H9 (cell line): ENCODE measurements at regions not wholly inside any gene's neighbourhood (a gene's known extent, or its start where the extent isn't known, plus 50 kb on each side); places are given as distances from the start of the nearest gene placed in this dataset.

Experiments used
- DNase-seq: peaks from one replicate; pipeline ENCODE4 v3.0.0-alpha.2; 2017
- H2AFZ ChIP-seq: one replicate; pipeline ENCODE4 v1.6.1; 2013; ENCODE audit warnings: mild to moderate bottlenecking, low read length, control low read depth, moderate library complexity
- H2AK5ac ChIP-seq: 2 replicates; pipeline ENCODE4 v1.6.1; 2013; ENCODE audit warnings: low read length, control low read depth, mixed read lengths; ENCODE audit not compliant: insufficient read length
- H2BK120ac ChIP-seq: one replicate; pipeline ENCODE4 v1.6.1; 2013; ENCODE audit warnings: low read depth, mild to moderate bottlenecking, low read length, control low read depth, inconsistent platforms; ENCODE audit not compliant: poor library complexity, severe bottlenecking
- H2BK12ac ChIP-seq: 2 replicates; pipeline ENCODE4 v1.6.1; 2013; ENCODE audit warnings: low read length, control low read depth, mixed read lengths, low read depth; ENCODE audit not compliant: insufficient read length
- H2BK15ac ChIP-seq: 2 replicates; pipeline ENCODE4 v1.6.1; 2013; ENCODE audit warnings: low read depth, low read length, control low read depth
- H2BK20ac ChIP-seq: one replicate; pipeline ENCODE4 v1.6.1; 2013; ENCODE audit warnings: low read depth, mild to moderate bottlenecking, low read length, control low read depth, inconsistent platforms; ENCODE audit not compliant: poor library complexity, severe bottlenecking
- H2BK5ac ChIP-seq: 2 replicates; pipeline ENCODE4 v1.6.1; 2013; ENCODE audit warnings: low read length, control low read depth, mixed read lengths; ENCODE audit not compliant: insufficient read length
- H3K14ac ChIP-seq: 2 replicates; pipeline ENCODE4 v1.6.1; 2013; ENCODE audit warnings: low read length, control low read depth; ENCODE audit not compliant: insufficient read depth
- H3K18ac ChIP-seq: 2 replicates; pipeline ENCODE4 v1.6.1; 2013; ENCODE audit warnings: low read depth, mild to moderate bottlenecking, mixed read lengths, low read length, control low read depth; ENCODE audit not compliant: insufficient read length
- H3K23ac ChIP-seq: 2 replicates; pipeline ENCODE4 v1.6.1; 2013; ENCODE audit warnings: low read length, control low read depth, mixed read lengths, low read depth; ENCODE audit not compliant: insufficient read length
- H3K23me2 ChIP-seq: 2 replicates; pipeline ENCODE4 v1.6.1; 2013; ENCODE audit warnings: low read depth, mild to moderate bottlenecking, mixed read lengths, low read length, control low read depth; ENCODE audit not compliant: insufficient read length, poor library complexity, severe bottlenecking
- H3K27ac ChIP-seq: 2 replicates; pipeline ENCODE4 v1.5.1; 2013; ENCODE audit warnings: low read length, control low read depth, mixed read lengths, low read depth; ENCODE audit not compliant: insufficient read length
- H3K27me3 ChIP-seq: 2 replicates; pipeline ENCODE4 v1.6.1; 2013; ENCODE audit warnings: low read length, control low read depth, inconsistent platforms; ENCODE audit not compliant: insufficient read depth
- H3K4ac ChIP-seq: 2 replicates; pipeline ENCODE4 v1.6.1; 2013; ENCODE audit warnings: low read depth, mild to moderate bottlenecking, control low read depth, inconsistent platforms, low read length, moderate library complexity
- H3K4me1 ChIP-seq: 2 replicates; pipeline ENCODE4 v1.6.1; 2013; ENCODE audit warnings: low read length, control low read depth, inconsistent platforms; ENCODE audit not compliant: insufficient read depth
- H3K4me2 ChIP-seq: 2 replicates; pipeline ENCODE4 v1.6.1; 2013; ENCODE audit warnings: low read length, control low read depth, mixed read lengths; ENCODE audit not compliant: insufficient read length, insufficient read depth
- H3K56ac ChIP-seq: 2 replicates; pipeline ENCODE4 v1.6.1; 2013; ENCODE audit warnings: low read depth, mild to moderate bottlenecking, mixed read lengths, low read length, control low read depth; ENCODE audit not compliant: insufficient read length
- H3K79me1 ChIP-seq: 2 replicates; pipeline ENCODE4 v1.6.1; 2013; ENCODE audit warnings: low read depth, mild to moderate bottlenecking, moderate library complexity, low read length, control low read depth, inconsistent platforms; ENCODE audit not compliant: insufficient read depth, poor library complexity, severe bottlenecking
- H3K79me2 ChIP-seq: 2 replicates; pipeline ENCODE4 v1.6.1; 2013; ENCODE audit warnings: low read length, control low read depth, inconsistent platforms; ENCODE audit not compliant: insufficient read depth
- H3K9ac ChIP-seq: 2 replicates; pipeline ENCODE4 v1.6.1; 2013; ENCODE audit warnings: low read length, control low read depth, mixed read lengths; ENCODE audit not compliant: insufficient read length; ENCODE audit errors: extremely low read depth
- H3K9me3 ChIP-seq: one replicate; pipeline ENCODE4 v1.6.1; 2013; ENCODE audit warnings: low read depth, low read length, inconsistent platforms; ENCODE audit not compliant: control insufficient read depth
- H3T11ph ChIP-seq: one replicate; pipeline ENCODE4 v1.6.1; 2013; ENCODE audit warnings: mild to moderate bottlenecking, low read length, control low read depth, inconsistent platforms
- H4K20me1 ChIP-seq: one replicate; pipeline ENCODE4 v1.6.1; 2013; ENCODE audit not compliant: control insufficient read depth, insufficient read length, insufficient read depth
- H4K5ac ChIP-seq: 2 replicates; pipeline ENCODE4 v1.6.1; 2013; ENCODE audit warnings: low read depth, mild to moderate bottlenecking, mixed read lengths, low read length, control low read depth; ENCODE audit not compliant: insufficient read length
- H4K8ac ChIP-seq: replicated peaks from 2 replicates; pipeline ENCODE4 v1.6.1; 2013; ENCODE audit warnings: low read length, control low read depth, mixed read lengths, low read depth; ENCODE audit not compliant: insufficient read length
- H4K91ac ChIP-seq: 2 replicates; pipeline ENCODE4 v1.6.1; 2013; ENCODE audit warnings: low read depth, mild to moderate bottlenecking, moderate library complexity, mixed read lengths, low read length, control low read depth; ENCODE audit not compliant: insufficient read length
- H3K27ac Mint-ChIP-seq, 3 experiments: 2 replicates in 2 of 3; 3 replicates in 1 of 3; pipeline ENCODE4 v1.8.0; 2020 to 2021; ENCODE audit warnings: mixed read lengths in 3 of 3, mild to moderate bottlenecking in 1 of 3, moderate library complexity in 1 of 3
- H3K27me3 Mint-ChIP-seq: 2 replicates; pipeline ENCODE4 v1.8.0; 2021; ENCODE audit warnings: low read depth, mild to moderate bottlenecking, moderate library complexity, mixed read lengths
- H3K36me3 Mint-ChIP-seq, 3 experiments: 2 replicates in 2 of 3; 3 replicates in 1 of 3; pipeline ENCODE4 v1.8.0; 2020 to 2021; ENCODE audit warnings: low read depth in 3 of 3, mixed read lengths in 3 of 3; ENCODE audit not compliant: insufficient read depth in 1 of 3
- H3K4me1 Mint-ChIP-seq, 2 experiments: 2 replicates each; pipeline ENCODE4 v1.8.0; 2020; ENCODE audit warnings: mixed read lengths in 2 of 2
- H3K4me3 Mint-ChIP-seq, 2 experiments: 2 replicates in 1 of 2; 3 replicates in 1 of 2; pipeline ENCODE4 v1.8.0; 2020 to 2021; ENCODE audit warnings: mild to moderate bottlenecking in 2 of 2, mixed read lengths in 2 of 2, moderate library complexity in 1 of 2
- H3K9me3 Mint-ChIP-seq, 2 experiments: 2 replicates in 1 of 2; 3 replicates in 1 of 2; pipeline ENCODE4 v1.8.0; 2020; ENCODE audit warnings: mild to moderate bottlenecking in 2 of 2, mixed read lengths in 2 of 2, moderate library complexity in 1 of 2
- WGBS: extraction: QIAGEN DNeasy Blood & Tissue Kit; methylation state at CpG from one replicate; pipeline ENCODE4 v1.1.7; 2013; ENCODE audit warnings: missing lambda C conversion rate, low lambda C conversion rate, mixed read lengths; ENCODE audit not compliant: insufficient read length; ENCODE audit errors: extremely low coverage; 5-methylcytosine and 5-hydroxymethylcytosine counted together
- TF ChIP-seq, protein P1 (sequence below): fragments of 200-600 bp; sonication (generic); conservative IDR thresholded peaks from 3 replicates; pipeline ENCODE4 v1.8.0; 2021; ENCODE audit warnings: antibody characterized with exemption, mild to moderate bottlenecking

GRCh38 chrX:93428497-93428896 lies 244.9 kb downstream of the NAP1L3 start:
- no peaks in the 10 kb centered on the region for H3K79me1 ChIP-seq
- Mint-ChIP-seq H3K36me3 (peaks cover 0 to 10% (median 2%) of the 10 kb centered on the region in 3 experiments; a peak in 4 of 7 replicates), H3K4me3 (no peak overlapping the region), H3K4me1 (no peaks in the 10 kb centered on the region; a peak in 1 of 4 replicates), H3K9me3 (peaks cover 4 to 7% of the 10 kb centered on the region in 2 experiments; a peak in 4 of 5 replicates), H3K27ac (no peak overlapping the region), H3K27me3 (no peaks in the 10 kb centered on the region)
- H4K8ac ChIP-seq: no peak overlapping the region
- H2BK15ac ChIP-seq: no peak overlapping the region
- H3K18ac ChIP-seq: no peak overlapping the region
- H4K5ac ChIP-seq: no peak overlapping the region
- H3K27ac ChIP-seq: no peak overlapping the region
- no peak overlapping the region for H2AK5ac ChIP-seq
- no peak overlapping the region for H3K56ac ChIP-seq
- H3K4me1 ChIP-seq: no peaks in the 10 kb centered on the region
- WGBS: no CpG with 5 or more reads among the region's 3 CpGs
- H4K91ac ChIP-seq: no peak overlapping the region
- H3K9me3 ChIP-seq: no peaks in the 10 kb centered on the region
- no peaks in the 10 kb centered on the region for H3K27me3 ChIP-seq
- H3K23me2 ChIP-seq: no peaks in the 10 kb centered on the region
- H3K4me2 ChIP-seq: no peak overlapping the region
- H3T11ph ChIP-seq: no peak overlapping the region
- H2BK20ac ChIP-seq: no peak overlapping the region
- no peaks in the 10 kb centered on the region for H3K79me2 ChIP-seq
- H3K23ac ChIP-seq: no peak overlapping the region
- no peak overlapping the region for H3K9ac ChIP-seq
- no peak overlapping the region for H2BK5ac ChIP-seq
- no peak overlapping the region for H2BK120ac ChIP-seq
- no peak overlapping the region for H3K14ac ChIP-seq
- no peak overlapping the region for H3K4ac ChIP-seq
- no peak overlapping the region for H2BK12ac ChIP-seq
- H2AFZ ChIP-seq: no peak overlapping the region
- no peaks in the 10 kb centered on the region for H4K20me1 ChIP-seq
- DNase-seq: no peak
- TF ChIP-seq, protein P1, sequence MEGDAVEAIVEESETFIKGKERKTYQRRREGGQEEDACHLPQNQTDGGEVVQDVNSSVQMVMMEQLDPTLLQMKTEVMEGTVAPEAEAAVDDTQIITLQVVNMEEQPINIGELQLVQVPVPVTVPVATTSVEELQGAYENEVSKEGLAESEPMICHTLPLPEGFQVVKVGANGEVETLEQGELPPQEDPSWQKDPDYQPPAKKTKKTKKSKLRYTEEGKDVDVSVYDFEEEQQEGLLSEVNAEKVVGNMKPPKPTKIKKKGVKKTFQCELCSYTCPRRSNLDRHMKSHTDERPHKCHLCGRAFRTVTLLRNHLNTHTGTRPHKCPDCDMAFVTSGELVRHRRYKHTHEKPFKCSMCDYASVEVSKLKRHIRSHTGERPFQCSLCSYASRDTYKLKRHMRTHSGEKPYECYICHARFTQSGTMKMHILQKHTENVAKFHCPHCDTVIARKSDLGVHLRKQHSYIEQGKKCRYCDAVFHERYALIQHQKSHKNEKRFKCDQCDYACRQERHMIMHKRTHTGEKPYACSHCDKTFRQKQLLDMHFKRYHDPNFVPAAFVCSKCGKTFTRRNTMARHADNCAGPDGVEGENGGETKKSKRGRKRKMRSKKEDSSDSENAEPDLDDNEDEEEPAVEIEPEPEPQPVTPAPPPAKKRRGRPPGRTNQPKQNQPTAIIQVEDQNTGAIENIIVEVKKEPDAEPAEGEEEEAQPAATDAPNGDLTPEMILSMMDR: no peak
